ENCODE measurements at regions not wholly inside any gene's neighbourhood (a gene's known extent, or its start where the extent isn't known, plus 50 kb on each side); places are given as distances from the start of the nearest gene placed in this dataset.

DNA sequence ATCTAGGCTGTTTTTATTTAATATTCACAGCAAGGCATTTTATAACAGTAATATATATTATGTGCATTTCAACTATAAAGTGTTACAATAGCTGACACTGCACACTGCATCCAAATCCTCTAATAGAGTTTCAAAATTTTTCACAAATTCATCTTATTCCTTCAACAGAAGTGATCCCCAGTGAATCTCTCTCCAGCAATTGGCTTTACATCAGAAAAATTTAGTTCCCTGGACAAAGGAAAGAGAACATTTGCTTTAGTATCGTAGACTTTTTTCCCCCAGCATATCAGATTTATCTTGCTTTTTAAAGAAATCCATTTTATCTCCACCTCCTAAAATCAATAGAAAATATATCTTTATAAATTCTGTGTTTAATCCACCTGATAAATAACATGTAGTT lies 868.6 kb downstream of the TBL1XR1 start:
- no peak for DNase-seq
- Histone ChIP-seq H3F3A (replicated peaks; ENCODE audit: insufficient read depth) (no peaks in the 10 kb centered on the region), H3K36me3 (replicated peaks in 1 of 2; ENCODE audit: control insufficient read depth in 1 of 2, insufficient read depth in 2 of 2, low read length in 1 of 2) (no peaks in the 10 kb centered on the region), H3K4me3 (ENCODE audit: low read depth in 2 of 2, low read length in 1 of 2) (no peak overlapping the region), H4K20me1 (ENCODE audit: insufficient read depth) (no peaks in the 10 kb centered on the region), H3K9me3 (peaks cover 3% of the 10 kb centered on the region; the same call in 1 of the 2 replicates), H3K9me2 (no peaks in the 10 kb centered on the region), H3K4me2 (no peak overlapping the region), H2AFZ (ENCODE audit: low read depth) (no peak overlapping the region), H3K27me3 (ENCODE audit: insufficient read depth) (no peaks in the 10 kb centered on the region), H3K79me2 (ENCODE audit: insufficient read depth) (no peaks in the 10 kb centered on the region), H3K4me1 (ENCODE audit: control insufficient read depth in 1 of 2, insufficient read depth in 2 of 2, low read depth in 1 of 2, low read length in 1 of 2) (no peaks in the 10 kb centered on the region), H3K27ac (ENCODE audit: low read depth in 2 of 2, low read length in 1 of 2) (no peak overlapping the region), H3K9ac (no peak overlapping the region)
- TF ChIP-seq SIN3A (IDR thresholded peaks at IDR 0.05; ENCODE audit: borderline replicate concordance, low read depth, low read length), result no peak
- TF ChIP-seq, protein P1, sequence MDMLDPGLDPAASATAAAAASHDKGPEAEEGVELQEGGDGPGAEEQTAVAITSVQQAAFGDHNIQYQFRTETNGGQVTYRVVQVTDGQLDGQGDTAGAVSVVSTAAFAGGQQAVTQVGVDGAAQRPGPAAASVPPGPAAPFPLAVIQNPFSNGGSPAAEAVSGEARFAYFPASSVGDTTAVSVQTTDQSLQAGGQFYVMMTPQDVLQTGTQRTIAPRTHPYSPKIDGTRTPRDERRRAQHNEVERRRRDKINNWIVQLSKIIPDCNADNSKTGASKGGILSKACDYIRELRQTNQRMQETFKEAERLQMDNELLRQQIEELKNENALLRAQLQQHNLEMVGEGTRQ (IDR thresholded peaks at IDR 0.05; ENCODE audit: borderline replicate concordance, low read depth, low read length), result no peak
- TF ChIP-seq TCF12 (IDR thresholded peaks at IDR 0.05), result no peak
- no peak for TF ChIP-seq TAF1 (IDR thresholded peaks at IDR 0.05; ENCODE audit: borderline replicate concordance, low read depth, low read length)
- TF ChIP-seq GATA2 (CRISPR knock-in tag; IDR thresholded peaks at IDR 0.05), result no peak
- TF ChIP-seq, protein P2, sequence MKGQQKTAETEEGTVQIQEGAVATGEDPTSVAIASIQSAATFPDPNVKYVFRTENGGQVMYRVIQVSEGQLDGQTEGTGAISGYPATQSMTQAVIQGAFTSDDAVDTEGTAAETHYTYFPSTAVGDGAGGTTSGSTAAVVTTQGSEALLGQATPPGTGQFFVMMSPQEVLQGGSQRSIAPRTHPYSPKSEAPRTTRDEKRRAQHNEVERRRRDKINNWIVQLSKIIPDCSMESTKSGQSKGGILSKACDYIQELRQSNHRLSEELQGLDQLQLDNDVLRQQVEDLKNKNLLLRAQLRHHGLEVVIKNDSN (IDR thresholded peaks at IDR 0.05; ENCODE audit: borderline replicate concordance, low read depth), result no peak
- TF ChIP-seq, protein P3, sequence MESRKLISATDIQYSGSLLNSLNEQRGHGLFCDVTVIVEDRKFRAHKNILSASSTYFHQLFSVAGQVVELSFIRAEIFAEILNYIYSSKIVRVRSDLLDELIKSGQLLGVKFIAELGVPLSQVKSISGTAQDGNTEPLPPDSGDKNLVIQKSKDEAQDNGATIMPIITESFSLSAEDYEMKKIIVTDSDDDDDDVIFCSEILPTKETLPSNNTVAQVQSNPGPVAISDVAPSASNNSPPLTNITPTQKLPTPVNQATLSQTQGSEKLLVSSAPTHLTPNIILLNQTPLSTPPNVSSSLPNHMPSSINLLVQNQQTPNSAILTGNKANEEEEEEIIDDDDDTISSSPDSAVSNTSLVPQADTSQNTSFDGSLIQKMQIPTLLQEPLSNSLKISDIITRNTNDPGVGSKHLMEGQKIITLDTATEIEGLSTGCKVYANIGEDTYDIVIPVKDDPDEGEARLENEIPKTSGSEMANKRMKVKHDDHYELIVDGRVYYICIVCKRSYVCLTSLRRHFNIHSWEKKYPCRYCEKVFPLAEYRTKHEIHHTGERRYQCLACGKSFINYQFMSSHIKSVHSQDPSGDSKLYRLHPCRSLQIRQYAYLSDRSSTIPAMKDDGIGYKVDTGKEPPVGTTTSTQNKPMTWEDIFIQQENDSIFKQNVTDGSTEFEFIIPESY (IDR thresholded peaks at IDR 0.05; ENCODE audit: borderline replicate concordance, low read depth), result no peak
- TF ChIP-seq, protein P4, sequence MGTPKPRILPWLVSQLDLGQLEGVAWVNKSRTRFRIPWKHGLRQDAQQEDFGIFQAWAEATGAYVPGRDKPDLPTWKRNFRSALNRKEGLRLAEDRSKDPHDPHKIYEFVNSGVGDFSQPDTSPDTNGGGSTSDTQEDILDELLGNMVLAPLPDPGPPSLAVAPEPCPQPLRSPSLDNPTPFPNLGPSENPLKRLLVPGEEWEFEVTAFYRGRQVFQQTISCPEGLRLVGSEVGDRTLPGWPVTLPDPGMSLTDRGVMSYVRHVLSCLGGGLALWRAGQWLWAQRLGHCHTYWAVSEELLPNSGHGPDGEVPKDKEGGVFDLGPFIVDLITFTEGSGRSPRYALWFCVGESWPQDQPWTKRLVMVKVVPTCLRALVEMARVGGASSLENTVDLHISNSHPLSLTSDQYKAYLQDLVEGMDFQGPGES (IDR thresholded peaks at IDR 0.05; ENCODE audit: low read depth, low read length), result no peak
- TF ChIP-seq RAD21 (IDR thresholded peaks at IDR 0.05; ENCODE audit: low read length), result no peak
- TF ChIP-seq, protein P5, sequence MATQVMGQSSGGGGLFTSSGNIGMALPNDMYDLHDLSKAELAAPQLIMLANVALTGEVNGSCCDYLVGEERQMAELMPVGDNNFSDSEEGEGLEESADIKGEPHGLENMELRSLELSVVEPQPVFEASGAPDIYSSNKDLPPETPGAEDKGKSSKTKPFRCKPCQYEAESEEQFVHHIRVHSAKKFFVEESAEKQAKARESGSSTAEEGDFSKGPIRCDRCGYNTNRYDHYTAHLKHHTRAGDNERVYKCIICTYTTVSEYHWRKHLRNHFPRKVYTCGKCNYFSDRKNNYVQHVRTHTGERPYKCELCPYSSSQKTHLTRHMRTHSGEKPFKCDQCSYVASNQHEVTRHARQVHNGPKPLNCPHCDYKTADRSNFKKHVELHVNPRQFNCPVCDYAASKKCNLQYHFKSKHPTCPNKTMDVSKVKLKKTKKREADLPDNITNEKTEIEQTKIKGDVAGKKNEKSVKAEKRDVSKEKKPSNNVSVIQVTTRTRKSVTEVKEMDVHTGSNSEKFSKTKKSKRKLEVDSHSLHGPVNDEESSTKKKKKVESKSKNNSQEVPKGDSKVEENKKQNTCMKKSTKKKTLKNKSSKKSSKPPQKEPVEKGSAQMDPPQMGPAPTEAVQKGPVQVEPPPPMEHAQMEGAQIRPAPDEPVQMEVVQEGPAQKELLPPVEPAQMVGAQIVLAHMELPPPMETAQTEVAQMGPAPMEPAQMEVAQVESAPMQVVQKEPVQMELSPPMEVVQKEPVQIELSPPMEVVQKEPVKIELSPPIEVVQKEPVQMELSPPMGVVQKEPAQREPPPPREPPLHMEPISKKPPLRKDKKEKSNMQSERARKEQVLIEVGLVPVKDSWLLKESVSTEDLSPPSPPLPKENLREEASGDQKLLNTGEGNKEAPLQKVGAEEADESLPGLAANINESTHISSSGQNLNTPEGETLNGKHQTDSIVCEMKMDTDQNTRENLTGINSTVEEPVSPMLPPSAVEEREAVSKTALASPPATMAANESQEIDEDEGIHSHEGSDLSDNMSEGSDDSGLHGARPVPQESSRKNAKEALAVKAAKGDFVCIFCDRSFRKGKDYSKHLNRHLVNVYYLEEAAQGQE (IDR thresholded peaks at IDR 0.05; ENCODE audit: low read depth, low read length), result no peak
- TF ChIP-seq NFIC (IDR thresholded peaks at IDR 0.05; ENCODE audit: borderline replicate concordance), result no peak
- no peak for TF ChIP-seq JUND (IDR thresholded peaks at IDR 0.05)
- TF ChIP-seq EZH2phosphoT487 (IDR thresholded peaks at IDR 0.05; ENCODE audit: borderline replicate concordance, low read depth), result no peak
- TF ChIP-seq CHD2 (IDR thresholded peaks at IDR 0.05; ENCODE audit: low read length, partially characterized antibody), result no peak
- WGBS (ENCODE audit: low lambda C conversion rate), result 38% methylated on average over 1 of the region's 1 CpG
- ChIA-PET POLR2A (no interaction called here), CTCF (no interaction called here)

Measured in SK-N-SH (cell line).